ENCODE measurements at regions not wholly inside any gene's neighbourhood (a gene's known extent, or its start where the extent isn't known, plus 50 kb on each side); places are given as distances from the start of the nearest gene placed in this dataset.

DNA sequence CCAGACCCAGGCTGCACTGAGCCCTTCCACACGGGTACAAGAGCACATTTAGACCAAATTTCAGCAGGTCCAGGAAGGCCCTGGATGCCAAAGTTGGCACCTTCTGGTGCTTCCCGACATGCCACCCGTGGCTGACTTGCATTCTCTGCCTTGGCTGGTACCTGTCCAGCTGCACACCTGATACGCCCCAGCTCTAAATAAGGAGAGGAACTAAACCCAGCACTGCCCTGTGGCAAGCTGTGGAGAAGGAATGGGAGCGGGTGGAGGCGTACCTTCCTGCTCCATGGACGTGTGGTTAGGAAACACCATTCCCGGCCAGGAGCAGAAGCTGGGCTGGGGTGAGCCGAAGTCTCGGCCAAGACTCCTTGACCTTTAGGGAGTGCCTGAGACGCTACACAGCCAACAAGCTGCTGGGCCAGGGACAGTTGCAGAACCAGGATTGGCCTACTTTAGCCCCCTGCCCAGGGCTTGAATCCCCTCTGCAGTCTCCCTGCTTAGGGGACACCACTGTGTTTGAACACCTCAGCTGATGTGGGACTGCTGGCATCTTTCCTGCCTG, 86.5 kb upstream of the TAF1B start:
- DNase-seq (ENCODE audit: low read depth), result no peak

- DNase-seq (ENCODE audit: low read depth), result no peak
Observed at GRCh38 chr2:9757501-9758264, 85.6 kb upstream of the TAF1B start.

GRCh38 chr2:9758741-9759140, 84.5 kb upstream of the TAF1B start:
- no peak for DNase-seq (ENCODE audit: low read depth)

- no peak for DNase-seq (ENCODE audit: low read depth)
Observed at GRCh38 chr2:9760069-9760901, 83.0 kb upstream of the TAF1B start.

- DNase-seq (ENCODE audit: low read depth), result no peak
Observed at GRCh38 chr2:9760902-9761228, 82.4 kb upstream of the TAF1B start.

GRCh38 chr2:9761577-9761976, 81.7 kb upstream of the TAF1B start:
- no peak for DNase-seq (ENCODE audit: low read depth)

DNA sequence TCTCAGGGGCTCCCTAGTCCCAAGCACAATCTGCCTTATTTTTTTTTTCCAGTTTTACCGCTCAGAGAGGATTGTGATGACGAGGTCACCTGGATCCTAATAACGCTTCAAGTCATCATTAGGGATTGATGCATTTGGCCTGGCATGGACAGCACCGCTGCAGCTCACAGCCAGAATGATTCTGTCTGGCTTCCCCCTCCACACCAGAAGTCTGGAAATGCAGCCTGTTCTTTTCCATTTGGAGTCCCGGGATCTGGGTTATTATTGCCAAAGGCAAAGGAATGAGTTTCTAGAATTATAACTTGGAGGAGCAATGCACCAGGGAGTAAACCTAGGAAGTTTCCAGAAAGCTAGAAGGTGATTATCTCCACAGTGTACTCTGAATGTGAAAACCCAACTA, 81.1 kb upstream of the TAF1B start:
- DNase-seq (ENCODE audit: low read depth), result no peak

- DNase-seq (ENCODE audit: low read depth), result no peak
Observed at GRCh38 chr2:9762941-9763340, 80.3 kb upstream of the TAF1B start.

DNA sequence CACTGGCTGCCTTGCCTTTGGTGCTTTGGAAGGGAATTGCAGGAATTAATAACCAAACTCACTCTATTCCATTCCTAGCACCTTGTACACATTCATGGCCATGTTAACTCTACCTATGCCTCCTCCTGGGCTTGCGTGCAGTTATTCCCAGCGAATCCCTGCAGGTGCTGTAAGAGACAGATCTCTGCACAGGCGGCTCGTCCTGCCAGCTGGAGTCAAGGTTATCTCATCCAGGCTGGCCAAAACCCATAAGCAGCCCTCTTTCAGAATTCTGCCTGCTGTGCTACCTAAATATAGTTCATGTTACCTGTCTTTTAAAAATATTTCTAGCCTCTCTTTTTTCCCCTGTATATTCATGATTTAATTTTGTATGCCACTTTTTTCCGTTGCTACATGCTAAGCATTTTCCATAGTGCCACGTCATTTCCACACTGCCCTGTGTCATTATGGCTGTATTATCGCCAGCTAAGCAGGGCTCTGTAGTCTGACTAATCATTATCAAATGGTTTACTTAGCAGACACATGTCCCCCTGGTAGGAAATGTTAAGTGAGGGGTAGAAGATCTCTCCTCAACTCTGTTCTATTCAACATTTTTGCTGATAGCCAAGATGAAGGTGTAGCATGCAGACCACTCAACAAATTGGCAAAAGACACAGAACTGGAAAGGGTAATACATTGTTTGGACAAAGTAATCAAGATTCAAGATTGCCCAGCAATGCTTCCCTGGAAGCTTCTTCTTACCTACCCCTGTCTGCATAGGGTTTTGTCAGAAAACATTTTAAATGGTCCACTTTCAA, 79.7 kb upstream of the TAF1B start:
- no peak for DNase-seq (ENCODE audit: low read depth)

- no peak for DNase-seq (ENCODE audit: low read depth)
Observed at GRCh38 chr2:9764153-9764778, 79.0 kb upstream of the TAF1B start.

DNA sequence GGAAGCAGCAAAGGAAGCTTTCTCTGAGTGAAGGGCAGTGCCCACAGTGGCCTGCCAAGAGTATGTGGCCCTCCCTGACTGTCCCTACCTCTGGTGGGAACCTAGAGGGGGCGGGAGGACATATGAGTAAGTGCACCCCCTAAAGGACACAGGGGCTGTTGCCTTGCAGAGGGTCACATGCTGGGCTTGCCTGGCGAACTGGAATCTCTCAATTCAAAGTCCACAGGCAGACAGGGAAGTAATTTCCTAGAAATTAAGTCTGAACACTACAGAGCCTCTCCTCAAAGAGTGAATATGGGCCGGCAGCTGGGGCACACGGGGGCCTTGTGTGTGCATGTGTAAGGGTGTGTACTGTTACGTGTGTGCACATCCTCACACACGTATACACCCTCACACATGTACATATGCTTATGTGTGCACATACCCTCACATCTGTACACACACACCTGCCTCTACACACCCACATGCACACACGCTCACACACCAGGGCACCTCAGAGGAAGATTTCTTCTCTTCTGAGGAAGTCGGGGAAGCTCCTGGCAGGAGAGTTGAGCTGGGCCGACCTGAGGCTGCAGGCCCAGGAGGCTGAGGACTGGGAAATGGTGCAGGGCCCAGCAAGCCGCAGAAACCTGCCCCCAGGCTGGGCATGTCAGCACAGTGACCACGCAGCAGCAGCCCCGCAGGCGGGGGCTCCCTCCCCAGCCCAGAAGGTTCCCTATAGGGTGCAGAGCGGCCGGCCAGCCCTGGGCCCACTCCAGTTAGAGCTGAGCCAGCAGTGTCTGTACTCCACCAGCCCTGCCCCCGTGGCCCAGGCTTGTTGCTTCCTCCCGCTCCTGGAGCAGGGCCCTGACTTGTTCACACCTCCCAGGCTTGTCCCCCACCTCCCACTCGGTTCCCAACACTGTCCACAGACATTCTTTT, 77.4 kb upstream of the TAF1B start:
- no peak for DNase-seq (ENCODE audit: low read depth)

GRCh38 chr2:9767656-9768281, 75.5 kb upstream of the TAF1B start:
- no peak for DNase-seq (ENCODE audit: low read depth)

- DNase-seq (ENCODE audit: low read depth), result no peak
Observed at GRCh38 chr2:9768388-9768787, 74.9 kb upstream of the TAF1B start.

DNA sequence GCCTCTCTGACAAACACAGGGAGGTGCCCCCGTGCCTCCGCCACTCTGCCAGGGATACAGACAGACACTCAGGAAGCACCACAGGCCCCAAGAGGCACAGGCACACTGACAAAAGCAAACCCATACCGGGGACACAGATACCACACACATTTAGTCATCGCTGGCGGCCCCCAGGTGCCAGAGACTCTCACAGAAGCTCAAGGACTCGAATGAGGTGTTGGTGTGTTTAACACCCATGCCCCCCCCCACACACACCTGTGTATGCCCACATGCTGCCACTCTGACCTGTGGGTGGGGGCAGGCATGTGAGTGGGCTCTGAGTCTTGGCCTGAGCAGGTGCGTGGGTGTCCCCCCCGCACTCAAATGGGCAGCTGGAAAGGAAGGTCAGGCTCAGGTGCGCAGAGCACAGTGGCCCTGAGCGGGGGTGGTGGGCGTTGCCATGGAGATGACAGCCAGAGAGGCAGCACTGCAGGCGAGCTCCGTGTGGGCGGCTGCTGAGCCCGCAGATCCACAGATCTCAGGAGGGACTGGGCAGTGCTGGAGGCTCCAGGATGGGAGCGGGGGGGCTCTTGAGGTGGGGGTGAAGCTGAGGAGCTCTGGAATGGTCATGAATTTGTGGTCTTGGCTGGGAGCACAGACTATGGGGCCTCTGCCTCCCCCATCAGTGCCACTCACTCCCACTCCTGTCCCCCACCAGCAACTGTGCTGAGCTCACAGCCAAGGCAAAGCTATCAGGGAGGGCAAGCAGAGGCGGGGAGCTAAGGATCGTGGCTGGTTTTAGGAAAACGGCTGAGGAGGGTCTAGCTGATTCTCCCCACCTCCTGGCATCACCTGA, 73.9 kb upstream of the TAF1B start:
- no peak for DNase-seq (ENCODE audit: low read depth)

DNA sequence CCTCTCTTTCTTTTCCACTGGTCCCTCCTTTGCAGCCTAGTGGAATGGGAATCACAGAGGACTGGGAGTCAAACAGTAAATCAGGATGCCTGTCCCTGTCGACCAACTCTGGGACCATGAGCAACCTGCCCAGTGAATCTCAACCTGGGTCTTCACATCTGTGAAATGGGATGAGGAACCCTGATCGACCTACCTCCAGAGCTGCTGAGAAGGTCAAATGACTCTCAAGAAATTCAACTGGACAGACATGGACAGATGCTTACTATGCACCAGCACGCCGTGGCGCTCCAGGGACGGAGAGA, 73.3 kb upstream of the TAF1B start:
- no peak for DNase-seq (ENCODE audit: low read depth)

DNA sequence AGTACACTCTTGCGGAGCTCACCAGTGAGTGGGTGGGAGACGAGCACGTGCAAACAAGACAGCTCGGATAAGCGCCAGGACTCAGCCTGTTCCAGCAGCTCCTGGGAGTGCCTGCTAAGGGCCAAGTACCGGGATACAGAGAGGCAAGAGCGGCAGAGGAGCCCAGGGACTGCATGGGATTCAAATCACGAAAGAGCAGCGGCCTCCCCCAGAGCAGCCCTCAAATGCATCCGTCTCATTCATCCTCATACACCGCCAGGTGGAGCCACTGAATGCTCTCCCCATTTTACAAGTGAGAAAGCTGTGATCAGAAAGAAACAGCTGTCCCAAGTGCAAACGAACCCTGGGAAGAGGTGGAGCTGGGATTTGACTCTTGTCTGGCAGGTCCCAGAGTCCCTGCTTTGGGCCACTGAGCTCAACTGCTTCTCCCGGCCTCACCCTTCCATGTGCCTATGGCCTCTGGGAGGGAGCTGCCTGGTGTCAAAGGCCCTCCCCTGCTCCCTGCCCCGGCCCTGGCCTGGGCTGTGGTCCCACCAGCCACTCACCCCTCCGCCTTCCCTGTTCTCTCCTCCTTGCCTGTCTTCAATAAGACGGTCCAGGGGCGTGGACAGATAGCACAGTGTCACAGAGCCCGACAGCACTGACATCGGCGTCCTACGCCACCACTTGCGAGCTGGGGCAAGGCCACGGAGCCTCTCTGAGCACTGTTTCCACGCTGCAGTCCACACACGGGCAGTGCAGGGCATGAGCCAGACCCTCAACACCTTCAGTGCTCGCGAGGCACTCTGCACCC, 72.8 kb upstream of the TAF1B start:
- peak; percentile 56 for DNase-seq (ENCODE audit: low read depth)

- DNase-seq (ENCODE audit: low read depth), result no peak
Observed at GRCh38 chr2:9771101-9771449, 72.2 kb upstream of the TAF1B start.

GRCh38 chr2:9771481-9772017, 71.7 kb upstream of the TAF1B start:
- DNase-seq (ENCODE audit: low read depth), result peak; percentile 83

Measured in fibroblast of gingiva (primary cell).